HCEC 1CT (cell line): ENCODE measurements at regions not wholly inside any gene's neighbourhood (a gene's known extent, or its start where the extent isn't known, plus 50 kb on each side); places are given as distances from the start of the nearest gene placed in this dataset.

Experiments
- DNase-seq: peaks from one replicate; pipeline ENCODE4 v3.0.0-alpha.2; 2017

DNA sequence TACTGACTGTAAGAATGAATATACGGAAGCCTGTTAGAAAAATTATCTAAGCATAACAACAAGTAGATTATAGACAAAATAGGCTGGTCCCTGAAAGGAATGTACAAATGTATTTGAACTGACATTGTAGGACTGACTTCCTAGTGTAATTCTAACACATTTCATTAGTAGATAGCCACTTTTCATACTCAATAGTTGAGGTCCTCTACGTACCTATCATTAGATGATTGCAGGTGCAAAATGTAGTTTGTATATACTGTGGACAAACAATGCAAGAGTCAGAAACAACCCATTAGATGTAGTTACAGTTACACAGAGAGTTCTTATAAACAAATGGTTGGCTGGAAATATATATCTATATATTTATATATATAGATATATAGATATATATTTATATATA, 402.3 kb upstream of the SLITRK6 start:
- DNase-seq = no peak

DNA sequence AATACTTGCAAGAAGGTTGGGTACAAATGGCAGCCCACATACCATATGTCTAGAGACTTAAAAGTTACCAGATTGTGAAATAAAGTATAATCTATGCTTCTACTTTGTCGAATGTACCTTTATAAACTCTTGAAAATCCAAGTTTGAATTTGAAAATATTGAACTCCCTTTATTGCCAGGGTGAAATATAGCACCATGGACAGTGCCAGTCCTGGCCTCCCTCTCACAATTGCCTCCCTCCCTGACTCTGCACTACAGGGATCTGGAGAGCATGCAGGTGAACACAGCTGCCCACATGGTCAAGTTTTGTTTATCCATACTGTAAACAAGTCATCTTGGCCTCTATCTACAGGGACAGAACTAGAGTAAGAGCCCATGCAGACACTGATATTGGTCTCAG, 394.1 kb upstream of the SLITRK6 start:
- no peak for DNase-seq

DNA sequence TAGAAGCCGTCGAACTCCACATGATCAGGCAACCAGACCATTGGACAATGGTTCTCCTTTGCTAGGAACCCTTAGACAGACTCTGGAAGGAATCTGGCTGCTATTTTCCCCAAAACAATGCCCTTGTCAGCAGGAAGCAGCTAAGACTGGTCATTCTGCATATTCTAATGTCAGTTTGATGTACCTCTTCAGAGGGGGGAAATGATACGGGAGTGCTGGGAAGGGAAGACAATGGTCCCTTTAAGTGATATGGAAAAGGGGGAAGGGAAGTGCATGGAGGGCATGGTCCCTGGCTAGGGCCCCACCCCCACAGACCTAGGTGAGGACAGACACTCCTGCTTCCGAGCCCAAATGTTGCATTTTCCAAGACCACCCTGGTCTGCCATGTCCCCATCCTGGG, 389.0 kb upstream of the SLITRK6 start:
- no peak for DNase-seq

DNA sequence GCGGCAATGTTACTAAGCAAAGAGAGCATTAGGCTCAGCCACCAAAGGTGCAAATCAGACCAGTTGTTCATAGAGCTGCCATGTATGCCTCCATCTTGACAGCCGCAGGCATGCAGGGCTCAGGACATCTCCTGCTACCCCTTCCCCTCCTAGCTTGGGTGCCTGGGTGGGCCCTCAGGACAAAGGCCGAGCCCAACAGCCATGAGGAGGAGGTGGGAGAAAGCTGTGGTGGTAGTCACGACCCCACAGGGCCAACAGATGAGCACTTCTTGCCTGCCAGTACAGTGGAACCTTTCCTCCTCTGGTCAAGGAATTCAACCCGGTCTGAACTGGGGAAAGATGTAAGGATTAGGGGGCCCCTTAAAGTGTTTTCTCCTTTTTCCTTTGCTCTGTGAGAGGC, 386.4 kb upstream of the SLITRK6 start:
- DNase-seq = no peak

DNA sequence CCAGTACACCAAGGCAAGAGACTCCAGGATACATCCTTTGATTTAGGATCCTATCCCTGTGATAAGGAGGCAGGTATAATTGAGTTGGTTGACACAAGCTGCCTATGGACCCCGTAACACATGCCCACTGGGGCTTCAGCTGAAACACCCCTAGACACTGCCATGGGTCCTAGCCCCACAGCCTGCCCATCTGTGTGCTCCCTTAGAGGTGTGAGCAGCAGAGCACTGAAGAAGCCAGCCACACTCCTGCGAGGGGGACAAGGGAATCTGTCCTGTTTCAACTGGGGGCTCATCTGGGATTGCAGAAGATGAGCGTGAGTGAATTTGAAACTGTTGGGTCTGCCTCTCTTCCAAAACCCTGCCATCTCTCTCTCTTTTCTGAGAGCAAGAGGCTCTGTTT, 385.9 kb upstream of the SLITRK6 start:
- DNase-seq = no peak

DNA sequence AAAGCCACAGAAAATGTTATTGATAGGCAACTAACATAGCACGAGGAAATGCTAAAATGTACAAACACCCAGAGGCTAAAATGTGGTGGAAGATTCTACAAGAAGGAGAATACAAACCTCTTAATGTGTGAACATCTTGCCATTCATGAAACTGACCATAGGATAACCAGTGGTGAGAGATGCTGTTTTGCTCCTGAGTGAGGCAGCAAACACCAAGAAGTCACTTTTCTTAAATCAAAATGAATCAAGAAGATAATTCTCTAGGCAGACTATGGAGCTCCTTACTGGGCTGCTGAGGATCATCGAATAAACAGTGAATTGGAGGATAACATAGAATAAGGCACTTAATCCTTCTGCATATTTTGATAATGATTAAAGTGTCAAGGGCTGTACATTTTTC, 375.4 kb upstream of the SLITRK6 start:
- peak; percentile 9 for DNase-seq

DNA sequence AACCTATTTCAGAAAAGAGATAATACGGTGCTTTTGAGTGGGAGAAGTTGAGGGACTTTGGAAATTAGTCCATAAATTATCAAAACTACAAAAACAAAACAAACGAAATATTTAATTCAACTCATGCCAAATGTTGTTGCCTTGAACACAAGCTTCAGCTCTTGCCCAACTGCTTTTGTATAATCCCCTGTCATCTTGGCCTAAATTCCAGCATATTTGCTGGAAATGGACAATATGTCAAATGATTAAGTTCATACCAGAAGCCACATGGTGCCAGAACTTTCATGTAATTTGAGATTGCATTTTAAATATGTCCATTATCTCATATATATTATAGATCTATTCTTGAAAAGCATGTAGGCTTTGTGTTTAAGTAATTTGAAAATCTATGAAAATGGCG, 373.7 kb upstream of the SLITRK6 start:
- DNase-seq = no peak

DNA sequence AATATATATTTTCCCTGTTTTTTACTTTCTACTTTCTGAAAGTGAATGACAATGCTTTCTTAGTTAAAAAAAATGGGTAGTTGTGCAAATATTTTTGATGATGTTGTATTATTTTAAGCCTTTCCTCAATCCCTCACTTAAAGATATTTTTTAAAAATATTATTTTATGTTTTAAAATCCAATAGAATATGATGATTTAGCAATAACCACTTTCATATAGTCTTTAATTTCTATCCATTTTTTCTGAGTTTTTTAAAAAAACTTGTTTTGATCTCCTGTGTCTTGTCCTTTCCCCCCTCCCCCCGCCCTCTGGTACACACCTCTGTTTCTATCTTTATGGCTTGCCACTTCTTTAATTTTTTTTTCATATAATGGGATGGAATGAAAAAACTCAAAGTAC, 362.0 kb upstream of the SLITRK6 start:
- no peak for DNase-seq

DNA sequence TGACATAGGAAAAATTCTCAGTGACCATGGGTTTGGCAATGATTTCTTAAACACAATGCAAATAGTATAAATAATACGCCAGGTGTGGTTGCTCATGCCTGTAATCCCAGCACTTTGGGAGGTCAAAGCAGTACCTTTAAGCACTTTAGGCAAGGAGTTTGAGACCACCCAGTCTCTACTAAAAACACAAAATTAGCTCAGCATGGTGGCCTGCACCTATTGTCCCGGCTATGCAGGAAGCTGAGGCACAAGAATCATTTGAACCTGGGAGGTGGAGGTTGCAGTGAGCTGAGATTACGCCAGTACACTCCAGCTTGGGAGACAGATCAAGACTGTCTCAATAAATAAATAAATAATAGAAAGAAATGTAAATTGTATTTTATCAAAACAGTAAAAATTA, 356.5 kb upstream of the SLITRK6 start:
- no peak for DNase-seq

DNA sequence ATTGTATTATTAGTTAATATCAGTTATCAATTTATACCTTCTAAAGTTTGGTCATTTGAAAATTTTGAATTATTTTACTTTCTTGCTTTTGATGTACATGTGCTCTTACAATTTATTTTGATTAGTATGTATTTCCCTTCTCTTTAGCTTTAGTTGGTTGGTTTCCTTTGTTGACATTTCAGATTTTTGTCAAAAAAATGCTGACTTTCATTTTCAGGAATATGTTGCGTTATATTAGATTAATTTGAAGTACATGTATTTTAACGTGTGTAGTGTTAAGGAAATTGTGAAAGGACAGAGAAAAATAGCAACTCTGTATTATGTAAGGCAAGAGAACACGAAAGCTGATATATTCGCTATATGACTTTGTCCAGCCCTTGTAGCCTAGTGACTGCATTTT, 342.9 kb upstream of the SLITRK6 start:
- no peak for DNase-seq

DNA sequence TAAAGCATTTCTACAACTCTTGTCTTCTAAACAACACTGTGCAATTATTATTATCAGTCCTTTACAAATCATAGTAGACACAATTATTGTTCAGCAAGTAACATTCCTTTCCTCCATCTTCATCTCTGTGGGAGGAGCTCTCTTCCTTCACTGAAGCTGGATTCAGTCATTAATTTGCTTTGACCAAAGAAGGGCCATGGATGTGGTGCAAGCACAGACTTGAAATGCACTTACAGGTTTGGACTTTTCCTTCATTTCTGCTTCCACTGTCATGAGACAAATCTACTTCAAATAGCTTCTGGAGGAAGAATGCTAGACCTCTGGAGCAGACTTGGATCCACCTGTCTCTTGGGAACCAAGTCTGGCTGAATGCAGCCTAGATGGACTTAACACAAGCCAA, 336.6 kb upstream of the SLITRK6 start:
- DNase-seq = no peak

DNA sequence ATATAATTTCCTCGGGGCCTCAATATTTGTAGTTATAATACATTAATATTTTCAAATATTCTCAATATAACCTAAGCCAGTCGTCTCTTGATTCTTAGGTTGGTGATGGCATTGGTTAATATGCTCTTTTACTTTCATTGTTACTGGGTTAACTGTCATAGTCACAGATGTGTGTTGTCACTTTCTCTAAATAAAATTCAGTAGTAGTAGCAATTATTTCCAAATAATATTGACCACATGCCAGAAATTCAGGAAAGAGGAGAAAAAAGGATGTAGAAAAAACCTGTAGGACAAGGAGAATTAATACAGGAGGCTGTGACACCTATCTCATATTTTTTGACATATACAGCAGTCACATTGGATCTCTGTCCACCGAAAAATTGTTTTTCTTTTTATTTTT, 322.7 kb upstream of the SLITRK6 start:
- DNase-seq = no peak

DNA sequence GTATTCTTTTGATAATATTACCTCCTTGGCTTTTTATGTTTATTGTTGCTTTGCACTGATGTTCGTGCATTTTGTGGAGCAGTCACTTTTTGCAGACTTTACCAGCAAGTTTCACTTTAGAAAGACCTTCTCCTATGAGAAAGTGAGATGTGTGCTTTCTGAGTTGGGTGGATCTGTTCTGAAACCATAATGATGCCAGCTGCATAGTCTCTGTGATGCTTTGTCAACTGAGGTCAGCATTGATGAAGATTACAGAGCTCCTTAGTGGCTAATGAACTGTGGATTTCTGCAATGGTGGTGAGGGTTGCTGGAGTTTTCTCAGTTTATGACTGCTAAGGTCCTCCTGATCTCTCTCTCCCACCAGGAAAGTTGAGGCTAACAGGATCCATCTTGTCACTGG, 309.9 kb upstream of the SLITRK6 start:
- DNase-seq = no peak

DNA sequence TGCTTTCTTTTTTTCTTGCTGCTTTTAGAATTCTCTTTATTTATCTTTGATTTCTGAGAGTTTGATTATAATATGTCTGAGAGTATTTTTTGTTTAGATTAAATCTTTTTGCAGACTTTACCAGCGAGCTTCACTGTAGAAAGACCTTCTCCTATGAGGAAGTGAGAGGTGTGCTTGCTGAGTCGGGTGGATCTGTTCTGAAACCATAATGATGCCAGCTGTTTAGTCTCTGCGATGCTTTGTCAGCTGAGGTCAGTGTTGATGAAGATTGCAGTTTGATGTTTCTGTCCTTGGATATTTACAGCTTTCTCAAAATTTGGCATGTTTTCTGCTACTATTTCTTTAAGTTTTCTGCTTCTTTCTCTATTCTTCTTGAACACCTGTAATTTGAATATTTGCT, 309.1 kb upstream of the SLITRK6 start:
- DNase-seq = no peak

DNA sequence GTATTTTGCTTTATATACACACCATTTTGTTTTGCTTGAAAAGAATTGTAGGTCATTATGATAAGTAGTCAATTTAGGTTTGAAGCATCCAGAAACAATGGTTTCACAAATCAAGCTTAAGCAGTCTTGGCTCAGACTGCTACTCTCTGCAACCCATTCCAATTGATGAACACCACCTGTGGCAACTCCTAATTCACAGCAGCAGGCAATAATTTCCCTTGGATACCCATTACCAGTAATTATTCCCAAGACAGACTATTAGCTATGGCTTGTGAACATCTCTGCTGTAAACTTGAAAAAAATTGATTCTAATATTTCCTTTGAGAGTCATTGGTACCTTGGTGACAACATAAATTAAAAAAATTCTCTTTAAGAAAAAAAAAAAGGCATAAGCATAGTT, 299.3 kb upstream of the SLITRK6 start:
- no peak for DNase-seq

DNA sequence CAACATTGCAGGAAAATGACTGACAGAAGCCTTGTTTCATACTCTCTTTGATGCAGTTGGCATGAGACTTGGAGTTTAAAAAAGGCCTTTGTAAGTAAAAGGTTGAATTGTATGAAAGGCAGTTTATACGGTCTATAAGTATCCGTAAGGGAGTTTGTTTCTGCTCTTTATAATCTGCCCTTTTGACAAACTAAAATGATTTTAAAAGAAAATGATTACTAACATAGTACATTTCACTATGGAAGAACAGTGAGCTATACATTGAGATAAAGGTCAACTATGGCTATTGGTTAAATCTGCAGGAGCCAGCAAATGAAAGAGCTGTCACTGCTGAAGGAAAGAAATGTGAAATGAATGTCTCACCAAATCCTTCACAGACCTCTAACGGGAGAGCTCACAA, 296.1 kb upstream of the SLITRK6 start:
- no peak for DNase-seq

DNA sequence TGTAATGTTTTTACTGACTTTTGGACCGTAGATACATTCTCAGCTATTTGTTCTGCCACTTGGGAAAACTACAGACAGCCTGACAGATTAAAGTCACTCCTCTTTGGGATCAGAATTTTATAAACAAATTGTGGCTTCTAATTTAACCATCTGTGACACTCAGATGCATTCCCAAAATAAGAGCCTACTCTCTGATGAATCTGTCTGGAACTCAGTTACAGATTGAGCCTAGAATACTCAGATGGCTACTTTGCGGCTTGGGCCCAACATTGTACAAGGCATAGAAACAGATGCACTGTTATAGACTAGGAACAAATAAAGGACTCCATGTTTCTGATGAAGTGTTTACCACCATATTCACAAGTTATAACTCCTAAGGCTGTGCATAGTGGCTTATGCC, 291.0 kb upstream of the SLITRK6 start:
- DNase-seq = no peak

DNA sequence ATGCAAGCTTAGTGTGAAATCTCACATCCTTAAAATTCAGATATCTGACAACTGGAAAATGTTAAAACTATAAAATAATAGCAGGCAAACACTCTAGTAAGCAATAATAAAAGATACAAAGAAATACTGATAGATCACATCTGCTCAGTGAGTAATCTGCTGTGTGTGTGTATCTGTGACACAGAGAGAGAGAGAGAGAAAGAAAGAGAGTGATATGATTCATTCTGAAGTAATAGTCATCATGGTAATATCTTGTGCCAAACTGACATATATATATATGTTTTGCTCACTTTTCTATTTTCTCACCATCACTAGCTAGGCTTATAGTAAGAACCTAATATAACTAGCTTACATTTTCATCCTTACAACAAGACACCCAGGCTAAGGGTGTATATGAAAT, 288.0 kb upstream of the SLITRK6 start:
- peak; percentile 70 for DNase-seq

DNA sequence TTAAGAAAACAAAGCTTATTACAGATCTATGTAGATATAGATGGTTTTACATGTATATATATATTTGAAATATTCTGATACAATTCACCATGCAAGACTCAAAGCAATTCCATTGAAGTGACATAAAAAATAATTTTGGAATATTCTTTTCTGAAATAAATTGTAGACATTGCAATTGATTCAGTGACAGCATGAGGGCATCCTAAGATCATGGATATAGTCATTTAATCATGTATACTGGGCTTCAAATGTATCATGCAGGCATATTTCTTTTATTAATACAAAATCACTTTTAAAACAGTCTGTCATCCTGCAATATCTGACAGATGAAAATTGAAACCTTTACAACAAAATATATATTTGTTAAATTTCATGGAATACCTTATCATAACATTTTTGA, 286.7 kb upstream of the SLITRK6 start:
- peak; percentile 17 for DNase-seq

DNA sequence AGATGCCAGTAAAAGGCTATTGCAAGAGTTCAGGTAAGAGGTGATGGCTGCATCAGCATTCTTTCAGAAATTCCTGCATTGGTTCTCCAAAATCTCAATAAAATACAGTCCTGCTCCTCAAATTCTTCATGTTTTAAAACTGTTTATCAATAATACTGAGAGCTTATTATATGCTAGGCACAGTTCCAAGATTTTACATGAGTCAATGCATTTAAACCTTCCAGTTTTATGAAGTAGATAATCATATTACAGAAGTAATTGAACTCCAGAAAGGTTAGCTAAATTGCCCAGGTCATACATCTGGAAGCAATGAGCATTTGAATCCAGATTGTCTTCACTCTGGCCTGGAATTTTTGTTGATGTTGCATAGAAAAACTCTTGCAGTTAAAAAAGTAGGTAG, 282.9 kb upstream of the SLITRK6 start:
- peak; percentile 52 for DNase-seq

DNA sequence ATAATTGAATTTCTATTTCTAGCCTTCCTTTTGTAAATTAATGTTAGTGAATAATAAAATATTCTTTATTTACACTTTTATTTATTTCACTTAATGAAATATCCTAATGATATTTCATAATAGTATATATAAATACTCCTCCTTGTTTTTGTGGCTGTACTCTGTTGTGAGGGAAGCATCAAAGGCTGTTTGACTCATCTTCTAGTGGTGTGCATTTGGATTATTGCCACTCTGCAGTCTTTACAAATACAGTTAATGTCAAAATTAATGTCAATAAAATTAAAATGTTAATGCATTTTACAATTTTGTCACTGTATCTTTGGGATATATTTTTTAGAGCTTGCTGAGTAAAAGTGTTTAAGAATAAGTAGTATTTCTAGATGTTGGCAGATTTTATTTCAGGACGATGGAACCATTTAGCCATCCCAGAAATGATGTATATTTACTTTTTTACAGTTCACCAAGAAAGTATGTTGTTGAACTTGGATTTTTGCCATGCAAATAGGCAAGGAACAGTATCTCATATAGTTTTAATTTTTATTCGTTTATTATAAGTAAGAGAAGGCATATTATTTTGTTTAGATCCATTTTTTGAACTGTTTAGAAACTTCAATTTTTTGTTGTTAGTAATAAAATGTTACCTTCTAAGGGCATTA, 281.2 kb upstream of the SLITRK6 start:
- peak; percentile 17 for DNase-seq

DNA sequence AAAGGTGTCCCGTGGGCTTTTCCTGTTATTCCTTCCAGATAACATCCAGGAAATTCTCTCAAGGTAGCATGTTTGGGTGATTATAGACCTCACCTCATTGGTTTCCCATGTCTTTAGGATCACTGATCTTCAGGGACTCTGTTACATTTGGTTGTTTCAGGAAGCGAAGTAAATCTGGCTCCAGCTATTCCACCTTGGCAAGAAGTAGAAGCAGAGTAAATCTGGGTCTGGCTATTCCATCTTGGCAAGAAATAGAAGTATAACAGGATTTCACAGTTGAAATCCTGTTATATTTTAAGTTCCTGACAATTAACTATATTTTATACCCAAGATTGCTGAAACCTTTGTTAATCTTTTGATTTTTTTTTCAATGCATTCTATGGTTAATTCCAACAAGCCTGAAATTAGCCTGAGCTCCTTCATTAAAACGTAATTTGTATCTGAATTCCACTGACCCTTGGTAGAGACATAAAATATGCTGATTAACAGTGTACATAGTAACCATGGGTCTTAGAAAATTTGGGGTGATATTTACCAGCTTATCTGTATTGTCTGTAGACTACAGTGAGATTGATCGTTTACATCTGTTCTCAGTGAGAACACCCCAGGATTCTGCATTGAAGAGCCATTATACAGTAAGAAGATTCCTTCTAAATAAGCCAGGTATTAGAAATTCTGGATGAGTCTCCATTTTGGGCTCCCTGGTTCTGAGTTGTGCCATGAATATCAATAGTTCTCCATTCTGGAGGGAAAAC, 267.6 kb upstream of the SLITRK6 start:
- DNase-seq = no peak

DNA sequence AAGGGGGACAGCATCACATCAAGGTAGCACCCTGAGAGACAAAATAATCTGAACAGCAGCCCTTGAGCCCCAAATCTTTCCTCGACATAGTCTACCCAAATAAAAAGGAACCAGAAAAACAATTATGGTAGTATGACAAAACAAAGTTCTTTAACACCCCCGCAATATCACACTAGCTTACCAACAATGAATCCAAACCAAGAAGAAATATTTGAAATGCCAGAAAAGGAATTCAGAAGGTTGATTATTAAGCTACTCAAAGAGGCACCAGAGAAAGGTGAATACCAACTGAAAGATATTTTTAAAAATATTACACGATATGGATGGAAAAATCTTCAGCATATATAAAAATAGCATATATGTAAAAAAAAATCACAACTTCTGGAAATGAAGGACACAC, 252.9 kb upstream of the SLITRK6 start:
- no peak for DNase-seq

DNA sequence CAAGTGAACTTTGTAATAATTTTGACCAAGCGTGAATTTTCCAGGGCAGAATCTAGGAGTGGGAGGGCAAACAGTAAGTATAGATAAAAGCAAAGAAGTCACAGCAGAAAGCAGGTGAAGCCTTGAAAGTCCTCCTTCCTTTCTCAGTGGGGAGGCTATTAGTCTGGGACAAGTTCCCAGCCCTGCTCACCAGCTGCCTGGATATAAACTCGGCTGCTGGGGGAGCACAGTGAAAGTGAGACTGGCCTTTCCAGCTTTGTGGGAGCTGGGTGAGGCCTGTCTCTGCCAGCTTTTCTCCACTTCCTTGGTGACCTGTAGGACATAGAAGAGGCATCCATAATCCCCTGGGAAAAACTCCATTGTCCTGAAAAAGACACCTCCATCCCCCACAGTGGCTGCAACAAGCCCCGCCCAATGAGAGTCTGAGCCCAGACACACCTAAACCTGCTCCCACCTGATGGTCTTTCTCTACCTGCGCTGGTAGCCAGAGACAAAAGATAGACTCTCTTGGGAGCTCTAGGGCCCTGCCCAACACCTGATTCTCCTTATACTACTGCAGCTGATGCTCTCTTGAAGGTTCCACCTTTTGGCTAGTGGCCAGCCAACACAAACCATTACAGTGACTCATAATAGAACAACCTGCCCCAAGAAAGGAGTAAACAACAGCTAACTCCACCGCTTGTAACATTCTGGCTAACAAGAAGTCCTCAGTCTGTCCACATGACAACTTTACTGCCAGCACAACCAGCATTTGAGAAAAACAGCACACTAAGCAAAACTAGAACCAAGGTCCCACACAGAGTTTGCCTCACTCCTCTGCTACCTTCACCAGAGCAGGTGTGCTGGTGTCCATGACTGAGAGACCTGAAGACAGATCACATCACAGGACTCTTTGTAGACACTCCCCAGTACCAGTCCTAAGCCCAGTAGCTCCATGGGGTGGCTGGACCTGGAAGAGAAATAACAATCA, 252.2 kb upstream of the SLITRK6 start:
- DNase-seq = no peak
